G401.6 (cell line): ENCODE measurements at regions not wholly inside any gene's neighbourhood (a gene's known extent, or its start where the extent isn't known, plus 50 kb on each side); places are given as distances from the start of the nearest gene placed in this dataset.

ENCODE experiments used
- FAIRE-seq: peaks from 2 replicates; lab custom pipeline; 2012; peaks lifted over from hg19 to GRCh38; lab: Jason Lieb, UNC

- no peak for FAIRE-seq
Observed at GRCh38 chr3:168455814-168456213, 360.1 kb upstream of the GOLIM4 start.

- FAIRE-seq = peak; percentile 94
Observed at GRCh38 chr3:168453623-168454022, 357.9 kb upstream of the GOLIM4 start.

- FAIRE-seq = no peak
Observed at GRCh38 chr3:168443965-168444364, 348.2 kb upstream of the GOLIM4 start.

- no peak for FAIRE-seq
Observed at GRCh38 chr3:168442502-168442901, 346.8 kb upstream of the GOLIM4 start.

- FAIRE-seq = no peak
Observed at GRCh38 chr3:168436245-168436724, 340.6 kb upstream of the GOLIM4 start.

- no peak for FAIRE-seq
Observed at GRCh38 chr3:168431491-168431890, 335.8 kb upstream of the GOLIM4 start.

GRCh38 chr3:168427835-168428475 is 332.2 kb upstream of the GOLIM4 start:
- no peak for FAIRE-seq

GRCh38 chr3:168427156-168427555 is 331.4 kb upstream of the GOLIM4 start:
- FAIRE-seq = no peak

- no peak for FAIRE-seq
Observed at GRCh38 chr3:168425936-168426595, 330.3 kb upstream of the GOLIM4 start.

GRCh38 chr3:168424059-168424734 is 328.5 kb upstream of the GOLIM4 start:
- FAIRE-seq = no peak

- FAIRE-seq = no peak
Observed at GRCh38 chr3:168422843-168423242, 327.1 kb upstream of the GOLIM4 start.

GRCh38 chr3:168419091-168419490 is 323.4 kb upstream of the GOLIM4 start:
- no peak for FAIRE-seq

- FAIRE-seq = no peak
Observed at GRCh38 chr3:168417016-168417415, 321.3 kb upstream of the GOLIM4 start.

- FAIRE-seq = no peak
Observed at GRCh38 chr3:168416446-168416845, 320.7 kb upstream of the GOLIM4 start.

GRCh38 chr3:168414149-168414548 is 318.4 kb upstream of the GOLIM4 start:
- FAIRE-seq = no peak

- FAIRE-seq = no peak
Observed at GRCh38 chr3:168407381-168407780, 311.7 kb upstream of the GOLIM4 start.

GRCh38 chr3:168405288-168405687 is 309.6 kb upstream of the GOLIM4 start:
- FAIRE-seq = no peak

- FAIRE-seq = no peak
Observed at GRCh38 chr3:168398371-168399025, 302.8 kb upstream of the GOLIM4 start.

GRCh38 chr3:168396861-168397260 is 301.1 kb upstream of the GOLIM4 start:
- no peak for FAIRE-seq

GRCh38 chr3:168395551-168395950 is 299.8 kb upstream of the GOLIM4 start:
- no peak for FAIRE-seq

GRCh38 chr3:168394439-168394838 is 298.7 kb upstream of the GOLIM4 start:
- FAIRE-seq = no peak

GRCh38 chr3:168386301-168386700 is 290.6 kb upstream of the GOLIM4 start:
- no peak for FAIRE-seq

- no peak for FAIRE-seq
Observed at GRCh38 chr3:168384990-168385389, 289.3 kb upstream of the GOLIM4 start.
